Suprapubic skin (tissue), 4 donors: ENCODE measurements at regions not wholly inside any gene's neighbourhood (a gene's known extent, or its start where the extent isn't known, plus 50 kb on each side); places are given as distances from the start of the nearest gene placed in this dataset.

Experiments
- DNase-seq, 2 donors: peaks; one replicate each; pipeline ENCODE4 v3.0.0-alpha.2; 2019; ENCODE audit warnings: low spot score in 2 of 2
- H3K27ac ChIP-seq: fragments of 200-600 bp; sonication (generic); one replicate; pipeline ENCODE4 v1.5.1; 2019
- H3K27me3 ChIP-seq: fragments of 200-600 bp; sonication (generic); one replicate; pipeline ENCODE4 v1.5.1; 2019
- H3K36me3 ChIP-seq: fragments of 200-600 bp; sonication (generic); one replicate; pipeline ENCODE4 v1.5.1; 2019
- H3K4me1 ChIP-seq: fragments of 200-600 bp; sonication (generic); one replicate; pipeline ENCODE4 v1.5.1; 2019
- H3K4me3 ChIP-seq: fragments of 200-600 bp; sonication (generic); one replicate; pipeline ENCODE4 v1.5.1; 2019; ENCODE audit warnings: mild to moderate bottlenecking
- H3K9me3 ChIP-seq: fragments of 200-600 bp; sonication (generic); one replicate; pipeline ENCODE4 v1.5.1; 2019
- EP300 ChIP-seq: sonication (generic); formaldehyde crosslinking; IDR thresholded peaks from one replicate; pipeline ENCODE4 v1.6.1; 2017; ENCODE audit warnings: antibody characterized with exemption
- POLR2A ChIP-seq, 2 donors: fragments of 450-650 bp; IDR thresholded peaks; one replicate each; pipeline ENCODE4 v1.6.1; 2017; ENCODE audit warnings: antibody characterized with exemption in 2 of 2, mild to moderate bottlenecking in 2 of 2, moderate library complexity in 2 of 2
- POLR2AphosphoS5 ChIP-seq, 3 donors: sonication (generic); formaldehyde crosslinking; IDR thresholded peaks; one replicate each; pipeline ENCODE4 v1.6.1; 2017; ENCODE audit warnings: antibody characterized with exemption in 3 of 3
- WGBS: methylation state at CpG from one replicate; pipeline ENCODE4 v1.1.5; 2018; 5-methylcytosine and 5-hydroxymethylcytosine counted together
- TF ChIP-seq, protein P1 (sequence below), 2 donors: fragments of 200-600 bp in 1 of 2; fragments of 450-650 bp in 1 of 2; sonication (generic) in 1 of 2; IDR thresholded peaks; one replicate each; pipeline ENCODE4 v1.5.1; 2016 to 2019; ENCODE audit warnings: antibody characterized with exemption in 2 of 2, mild to moderate bottlenecking in 1 of 2, moderate library complexity in 1 of 2

GRCh38 chr18:68623342-68623741 is 91.6 kb downstream of the TMX3 start:
- no peaks in the 10 kb centered on the region for H3K4me1 ChIP-seq
- no peak overlapping the region for H3K4me3 ChIP-seq
- no peak for DNase-seq
- H3K36me3 ChIP-seq: no peaks in the 10 kb centered on the region
- no peaks in the 10 kb centered on the region for H3K27me3 ChIP-seq
- H3K9me3 ChIP-seq: no peaks in the 10 kb centered on the region
- 6% methylated on average over 2 of the region's 3 CpGs for WGBS
- TF ChIP-seq, protein P1, sequence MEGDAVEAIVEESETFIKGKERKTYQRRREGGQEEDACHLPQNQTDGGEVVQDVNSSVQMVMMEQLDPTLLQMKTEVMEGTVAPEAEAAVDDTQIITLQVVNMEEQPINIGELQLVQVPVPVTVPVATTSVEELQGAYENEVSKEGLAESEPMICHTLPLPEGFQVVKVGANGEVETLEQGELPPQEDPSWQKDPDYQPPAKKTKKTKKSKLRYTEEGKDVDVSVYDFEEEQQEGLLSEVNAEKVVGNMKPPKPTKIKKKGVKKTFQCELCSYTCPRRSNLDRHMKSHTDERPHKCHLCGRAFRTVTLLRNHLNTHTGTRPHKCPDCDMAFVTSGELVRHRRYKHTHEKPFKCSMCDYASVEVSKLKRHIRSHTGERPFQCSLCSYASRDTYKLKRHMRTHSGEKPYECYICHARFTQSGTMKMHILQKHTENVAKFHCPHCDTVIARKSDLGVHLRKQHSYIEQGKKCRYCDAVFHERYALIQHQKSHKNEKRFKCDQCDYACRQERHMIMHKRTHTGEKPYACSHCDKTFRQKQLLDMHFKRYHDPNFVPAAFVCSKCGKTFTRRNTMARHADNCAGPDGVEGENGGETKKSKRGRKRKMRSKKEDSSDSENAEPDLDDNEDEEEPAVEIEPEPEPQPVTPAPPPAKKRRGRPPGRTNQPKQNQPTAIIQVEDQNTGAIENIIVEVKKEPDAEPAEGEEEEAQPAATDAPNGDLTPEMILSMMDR (IDR thresholded peaks at IDR 0.05): peak in 1 of 2 donors; percentile 31
- TF ChIP-seq EP300 (no peak), POLR2AphosphoS5 (IDR thresholded peaks at IDR 0.05) (no peak), POLR2A (IDR thresholded peaks at IDR 0.05) (no peak)
- H3K27ac ChIP-seq: no peak overlapping the region

DNA sequence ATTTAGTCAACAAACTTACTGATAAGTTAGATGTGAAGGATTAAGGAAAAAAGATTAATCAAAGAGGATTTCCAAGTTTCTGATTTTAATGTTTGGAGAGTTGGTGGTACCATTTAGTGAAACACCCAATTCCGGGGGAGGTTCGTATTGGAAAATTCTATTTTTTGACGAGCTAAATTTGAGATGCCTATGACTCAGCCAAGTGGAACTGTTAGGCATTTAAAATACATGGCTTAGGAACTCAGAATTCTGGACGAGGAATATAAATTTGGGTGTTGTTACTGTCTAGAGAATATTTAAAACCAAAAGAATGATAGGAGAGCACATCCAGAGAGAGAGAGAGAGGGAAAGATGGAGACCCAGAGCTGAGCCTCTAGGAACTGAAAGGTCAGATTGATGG is 103.6 kb downstream of the TMX3 start:
- no peaks in the 10 kb centered on the region for H3K4me1 ChIP-seq
- no peak overlapping the region for H3K4me3 ChIP-seq
- no peak for DNase-seq
- WGBS: 68% methylated on average over 4 of the region's 4 CpGs
- no peaks in the 10 kb centered on the region for H3K9me3 ChIP-seq
- TF ChIP-seq EP300 (no peak), POLR2A (IDR thresholded peaks at IDR 0.05) (no peak), POLR2AphosphoS5 (IDR thresholded peaks at IDR 0.05) (no peak)
- TF ChIP-seq, protein P1 (IDR thresholded peaks at IDR 0.05): no peak
- H3K27me3 ChIP-seq: no peaks in the 10 kb centered on the region
- no peaks in the 10 kb centered on the region for H3K36me3 ChIP-seq
- H3K27ac ChIP-seq: no peak overlapping the region

DNA sequence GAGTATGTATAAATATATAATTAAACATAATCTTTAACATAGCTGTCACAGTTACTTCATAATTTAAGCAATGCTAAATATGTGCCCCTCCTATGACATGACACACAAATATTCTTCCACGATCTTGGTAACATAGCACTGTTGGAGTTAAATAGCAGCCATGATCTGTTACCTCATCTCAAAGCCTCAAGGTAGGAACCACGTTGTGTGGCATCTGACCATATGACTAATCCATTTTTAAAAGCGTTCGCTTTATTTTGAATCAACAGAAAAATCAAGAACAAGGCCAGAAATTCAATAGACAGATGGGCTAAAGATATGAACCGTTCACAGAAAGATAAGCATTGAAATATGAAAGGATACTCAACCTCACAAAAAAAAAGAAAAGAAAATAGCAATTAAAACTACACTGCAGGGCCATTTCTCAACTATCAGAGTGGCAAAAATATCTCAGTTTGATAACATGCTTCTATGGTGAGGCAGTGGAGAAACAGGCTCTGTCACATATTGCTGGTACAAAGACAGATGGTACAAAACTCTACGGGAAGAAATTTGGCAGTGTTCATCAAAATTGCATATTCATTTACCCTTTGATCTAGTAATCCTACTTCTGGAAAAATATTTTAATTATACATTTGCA is 105.9 kb downstream of the TMX3 start:
- DNase-seq: no peak
- H3K27ac ChIP-seq: no peak overlapping the region
- H3K4me3 ChIP-seq: no peak overlapping the region
- no peaks in the 10 kb centered on the region for H3K27me3 ChIP-seq
- H3K36me3 ChIP-seq: no peaks in the 10 kb centered on the region
- TF ChIP-seq, protein P1 (IDR thresholded peaks at IDR 0.05): no peak
- TF ChIP-seq EP300 (no peak), POLR2AphosphoS5 (IDR thresholded peaks at IDR 0.05) (no peak), POLR2A (IDR thresholded peaks at IDR 0.05) (no peak)
- WGBS: 53% methylated on average over 6 of the region's 6 CpGs
- no peaks in the 10 kb centered on the region for H3K9me3 ChIP-seq
- H3K4me1 ChIP-seq: no peaks in the 10 kb centered on the region

- Histone ChIP-seq H3K4me3 (no peak overlapping the region), H3K27me3 (no peaks in the 10 kb centered on the region), H3K9me3 (no peaks in the 10 kb centered on the region), H3K36me3 (no peaks in the 10 kb centered on the region), H3K27ac (no peak overlapping the region), H3K4me1 (no peaks in the 10 kb centered on the region)
- no peak for DNase-seq
- 87% methylated on average over 2 of the region's 2 CpGs for WGBS
- TF ChIP-seq, protein P1 (IDR thresholded peaks at IDR 0.05): no peak
- TF ChIP-seq EP300 (no peak), POLR2A (IDR thresholded peaks at IDR 0.05) (no peak), POLR2AphosphoS5 (IDR thresholded peaks at IDR 0.05) (no peak)
Observed at GRCh38 chr18:68607852-68608251, 107.1 kb downstream of the TMX3 start.

GRCh38 chr18:68604256-68604655 is 110.7 kb downstream of the TMX3 start:
- DNase-seq: no peak
- Histone ChIP-seq H3K9me3 (no peaks in the 10 kb centered on the region), H3K4me1 (no peaks in the 10 kb centered on the region), H3K36me3 (no peaks in the 10 kb centered on the region), H3K4me3 (no peak overlapping the region), H3K27ac (no peak overlapping the region), H3K27me3 (no peaks in the 10 kb centered on the region)
- 33% methylated on average over 1 of the region's 1 CpG for WGBS
- TF ChIP-seq, protein P1 (IDR thresholded peaks at IDR 0.05): no peak
- TF ChIP-seq EP300 (no peak), POLR2AphosphoS5 (IDR thresholded peaks at IDR 0.05) (no peak)
